ENCODE measurements at regions not wholly inside any gene's neighbourhood (a gene's known extent, or its start where the extent isn't known, plus 50 kb on each side); places are given as distances from the start of the nearest gene placed in this dataset.

- ChIA-PET CTCF (no interaction called here), POLR2A (ENCODE audit: unreplicated experiment) (no interaction called here)
- Histone ChIP-seq H3K79me2 (ENCODE audit: low read length) (no peaks in the 10 kb centered on the region), H3K4me1 (ENCODE audit: insufficient read depth, low read length) (no peaks in the 10 kb centered on the region), H3K27me3 (ENCODE audit: low read length) (peaks cover 52% of the 10 kb centered on the region), H3K9ac (ENCODE audit: low read length) (no peak overlapping the region), H3K4me2 (ENCODE audit: low read length) (no peak overlapping the region), H3K27ac (ENCODE audit: low read length) (no peak overlapping the region), H3K4me3 (ENCODE audit: low read length) (no peak overlapping the region), H3K9me2 (replicated peaks; ENCODE audit: low read length) (no peaks in the 10 kb centered on the region), H3K36me3 (ENCODE audit: low read depth, low read length) (no peaks in the 10 kb centered on the region), H3K9me3 (ENCODE audit: low read length) (no peaks in the 10 kb centered on the region), H4K20me1 (ENCODE audit: low read length) (no peaks in the 10 kb centered on the region), H2AFZ (ENCODE audit: low read length) (no peak overlapping the region), H3F3A (ENCODE audit: low read length, unreplicated experiment) (no peaks in the 10 kb centered on the region)
- BruUV-seq (replicated peaks) = no TSS peak
- TF ChIP-seq EZH2phosphoT487 (IDR thresholded peaks at IDR 0.05; ENCODE audit: borderline replicate concordance, low read length) (no peak), EZH2 (IDR thresholded peaks at IDR 0.05; ENCODE audit: low read length, unreplicated experiment) (no peak)
- TF ChIP-seq, protein P1, sequence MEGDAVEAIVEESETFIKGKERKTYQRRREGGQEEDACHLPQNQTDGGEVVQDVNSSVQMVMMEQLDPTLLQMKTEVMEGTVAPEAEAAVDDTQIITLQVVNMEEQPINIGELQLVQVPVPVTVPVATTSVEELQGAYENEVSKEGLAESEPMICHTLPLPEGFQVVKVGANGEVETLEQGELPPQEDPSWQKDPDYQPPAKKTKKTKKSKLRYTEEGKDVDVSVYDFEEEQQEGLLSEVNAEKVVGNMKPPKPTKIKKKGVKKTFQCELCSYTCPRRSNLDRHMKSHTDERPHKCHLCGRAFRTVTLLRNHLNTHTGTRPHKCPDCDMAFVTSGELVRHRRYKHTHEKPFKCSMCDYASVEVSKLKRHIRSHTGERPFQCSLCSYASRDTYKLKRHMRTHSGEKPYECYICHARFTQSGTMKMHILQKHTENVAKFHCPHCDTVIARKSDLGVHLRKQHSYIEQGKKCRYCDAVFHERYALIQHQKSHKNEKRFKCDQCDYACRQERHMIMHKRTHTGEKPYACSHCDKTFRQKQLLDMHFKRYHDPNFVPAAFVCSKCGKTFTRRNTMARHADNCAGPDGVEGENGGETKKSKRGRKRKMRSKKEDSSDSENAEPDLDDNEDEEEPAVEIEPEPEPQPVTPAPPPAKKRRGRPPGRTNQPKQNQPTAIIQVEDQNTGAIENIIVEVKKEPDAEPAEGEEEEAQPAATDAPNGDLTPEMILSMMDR (conservative IDR thresholded peaks at IDR 0.05; ENCODE audit: low read depth, low read length) = no peak
- intact Hi-C loops (cut with micrococcal nuclease) = no loop called here
- DNase-seq = no peak
- ATAC-seq = no peak
These were observed 129.3 kb downstream of the MRPL36 start for GRCh38 chr5:1670351-1670750.

- TF ChIP-seq, protein P1 (conservative IDR thresholded peaks at IDR 0.05; ENCODE audit: low read depth, low read length) = no peak
- no peak for TF ChIP-seq EZH2 (IDR thresholded peaks at IDR 0.05; ENCODE audit: low read length, unreplicated experiment)
- no peak for TF ChIP-seq EZH2phosphoT487 (IDR thresholded peaks at IDR 0.05; ENCODE audit: borderline replicate concordance, low read length)
- no peak overlapping the region for H3K4me2 ChIP-seq (ENCODE audit: low read length)
- no peaks in the 10 kb centered on the region for H3K9me2 ChIP-seq (replicated peaks; ENCODE audit: low read length)
- no peak overlapping the region for H3K27ac ChIP-seq (ENCODE audit: low read length)
- ChIA-PET POLR2A (ENCODE audit: unreplicated experiment) (no interaction called here), CTCF (no interaction called here)
- intact Hi-C loops (cut with micrococcal nuclease) = no loop called here
- H3K27me3 ChIP-seq (ENCODE audit: low read length) = peaks cover 52% of the 10 kb centered on the region
- H3K9me3 ChIP-seq (ENCODE audit: low read length) = no peaks in the 10 kb centered on the region
- H4K20me1 ChIP-seq (ENCODE audit: low read length) = no peaks in the 10 kb centered on the region
- H3K36me3 ChIP-seq (ENCODE audit: low read depth, low read length) = no peaks in the 10 kb centered on the region
- DNase-seq (no peak), ATAC-seq (no peak)
- H3F3A ChIP-seq (ENCODE audit: low read length, unreplicated experiment) = no peaks in the 10 kb centered on the region
- no peak overlapping the region for H3K9ac ChIP-seq (ENCODE audit: low read length)
- H3K4me1 ChIP-seq (ENCODE audit: insufficient read depth, low read length) = no peaks in the 10 kb centered on the region
- no TSS peak for BruUV-seq (replicated peaks)
- H3K79me2 ChIP-seq (ENCODE audit: low read length) = no peaks in the 10 kb centered on the region
- no peak overlapping the region for H2AFZ ChIP-seq (ENCODE audit: low read length)
- no peak overlapping the region for H3K4me3 ChIP-seq (ENCODE audit: low read length)
These were observed 130.1 kb downstream of the MRPL36 start for GRCh38 chr5:1669276-1670155.

DNA sequence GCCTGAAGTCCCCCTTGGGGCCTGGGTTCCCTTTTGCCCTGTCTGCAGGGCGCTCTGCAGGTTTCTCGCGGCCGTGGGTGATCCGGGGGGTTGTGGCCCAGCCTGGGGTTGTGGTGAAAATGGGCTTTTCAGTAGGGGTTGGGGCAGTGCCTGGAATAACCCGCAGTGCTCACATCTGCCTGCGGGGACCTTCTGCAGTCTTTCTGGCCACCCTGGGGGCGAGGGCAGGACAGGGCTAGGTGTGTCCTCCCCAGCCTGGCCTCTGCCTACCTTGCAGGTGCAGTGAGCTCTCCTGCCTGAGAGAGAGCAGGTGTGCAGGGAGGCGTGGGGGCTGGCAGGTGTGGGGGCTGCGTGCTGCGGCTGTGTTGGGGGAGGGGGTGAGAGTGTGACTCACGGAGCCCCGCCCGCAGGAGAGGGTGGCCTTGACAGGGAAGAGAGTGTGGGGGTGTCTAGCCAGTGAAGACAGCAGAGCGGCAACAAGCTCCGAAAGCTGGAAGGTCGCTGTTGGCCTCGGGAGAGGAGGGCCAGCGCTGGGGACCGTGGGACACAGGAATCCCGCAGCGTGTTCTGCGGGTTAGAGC is 131.4 kb downstream of the MRPL36 start:
- no peak overlapping the region for H3K9ac ChIP-seq (ENCODE audit: low read length)
- no peak overlapping the region for H3K4me3 ChIP-seq (ENCODE audit: low read length)
- H3K4me1 ChIP-seq (ENCODE audit: insufficient read depth, low read length) = no peaks in the 10 kb centered on the region
- no peaks in the 10 kb centered on the region for H3K79me2 ChIP-seq (ENCODE audit: low read length)
- intact Hi-C loops (cut with micrococcal nuclease) = no loop called here
- H3K9me2 ChIP-seq (replicated peaks; ENCODE audit: low read length) = no peaks in the 10 kb centered on the region
- no TSS peak for BruUV-seq (replicated peaks)
- no peak overlapping the region for H3K4me2 ChIP-seq (ENCODE audit: low read length)
- peaks cover 52% of the 10 kb centered on the region for H3K27me3 ChIP-seq (ENCODE audit: low read length)
- DNase-seq (no peak), ATAC-seq (no peak)
- no peak overlapping the region for H2AFZ ChIP-seq (ENCODE audit: low read length)
- CTCF ChIA-PET = no interaction called here
- H3K27ac ChIP-seq (ENCODE audit: low read length) = no peak overlapping the region
- no peaks in the 10 kb centered on the region for H4K20me1 ChIP-seq (ENCODE audit: low read length)
- H3K36me3 ChIP-seq (ENCODE audit: low read depth, low read length) = no peaks in the 10 kb centered on the region
- POLR2A ChIA-PET (ENCODE audit: unreplicated experiment) = no interaction called here
- TF ChIP-seq EZH2phosphoT487 (IDR thresholded peaks at IDR 0.05; ENCODE audit: borderline replicate concordance, low read length) (no peak), EZH2 (IDR thresholded peaks at IDR 0.05; ENCODE audit: low read length, unreplicated experiment) (no peak)
- TF ChIP-seq, protein P1 (conservative IDR thresholded peaks at IDR 0.05; ENCODE audit: low read depth, low read length) = no peak
- no peaks in the 10 kb centered on the region for H3K9me3 ChIP-seq (ENCODE audit: low read length)
- H3F3A ChIP-seq (ENCODE audit: low read length, unreplicated experiment) = no peaks in the 10 kb centered on the region
